HEK293 (cell line): ENCODE measurements at regions not wholly inside any gene's neighbourhood (a gene's known extent, or its start where the extent isn't known, plus 50 kb on each side); places are given as distances from the start of the nearest gene placed in this dataset.

Experiments used
- CTCF ChIA-PET: fragments of 350-600 bp; formaldehyde crosslinking; extraction: SDS; loops from one replicate; lab custom pipeline; 2021; ENCODE audit warnings: antibody characterized with exemption; lab: Yijun Ruan, JAX
- POLR2A ChIA-PET: fragments of 300-600 bp; formaldehyde crosslinking; extraction: SDS; loops from one replicate; lab custom pipeline; 2020; ENCODE audit warnings: antibody characterized with exemption, inconsistent platforms; lab: Yijun Ruan, JAX
- H3K27ac ChIP-seq: fragments of 200-500 bp; sonication (Bioruptor generic); 2 replicates; pipeline ENCODE4 v1.5.1; 2014; ENCODE audit warnings: low read depth, low read length, control low read depth, inconsistent platforms; ENCODE audit errors: extremely low read depth
- H3K36me3 ChIP-seq, 2 experiments: fragments of 200-500 bp in 1 of 2; sonication (Bioruptor generic) in 1 of 2; 1 replicate in 1 of 2; 2 replicates in 1 of 2; pipeline ENCODE4 v1.5.1; 2014 to 2017; ENCODE audit warnings: inconsistent platforms in 2 of 2, low read length in 2 of 2; ENCODE audit not compliant: control insufficient read depth in 2 of 2, insufficient read depth in 1 of 2
- H3K4me1 ChIP-seq: fragments of 200-500 bp; sonication (Bioruptor generic); 2 replicates; pipeline ENCODE4 v1.5.1; 2014; ENCODE audit warnings: mild to moderate bottlenecking, low read length, inconsistent platforms; ENCODE audit not compliant: control insufficient read depth, insufficient read depth
- H3K4me3 ChIP-seq: 2 replicates; pipeline ENCODE4 v1.5.1; 2011; ENCODE audit warnings: low read depth, mild to moderate bottlenecking, control low read depth, low read length, moderate library complexity
- H3K9me3 ChIP-seq: fragments of 200-500 bp; sonication (Bioruptor generic); 2 replicates; pipeline ENCODE4 v1.5.1; 2014; ENCODE audit warnings: low read depth, low read length, inconsistent platforms; ENCODE audit not compliant: control insufficient read depth, insufficient read depth
- GLIS1 ChIP-seq: fragments of 450-650 bp; formaldehyde crosslinking; IDR thresholded peaks from 2 replicates; pipeline ENCODE4 v1.5.1; 2016; ENCODE audit warnings: missing biosample characterization, missing genetic modification characterization
- PRDM2 ChIP-seq: fragments of 450-650 bp; formaldehyde crosslinking; IDR thresholded peaks from 2 replicates; pipeline ENCODE4 v1.5.1; 2016; ENCODE audit warnings: missing biosample characterization, missing genetic modification characterization, borderline replicate concordance
- SCRT1 ChIP-seq: fragments of 450-650 bp; formaldehyde crosslinking; IDR thresholded peaks from 2 replicates; pipeline ENCODE4 v1.5.1; 2016; ENCODE audit warnings: missing biosample characterization, missing genetic modification characterization, borderline replicate concordance
- SP2 ChIP-seq: fragments of 450-650 bp; formaldehyde crosslinking; IDR thresholded peaks from 2 replicates; pipeline ENCODE4 v1.5.1; 2016; ENCODE audit warnings: missing biosample characterization, missing genetic modification characterization
- ZNF169 ChIP-seq: fragments of 450-650 bp; formaldehyde crosslinking; IDR thresholded peaks from 2 replicates; pipeline ENCODE4 v1.5.1; 2016; ENCODE audit warnings: missing biosample characterization, missing genetic modification characterization
- ZNF214 ChIP-seq: fragments of 450-650 bp; formaldehyde crosslinking; IDR thresholded peaks from 2 replicates; pipeline ENCODE4 v1.5.1; 2017; ENCODE audit warnings: missing biosample characterization, mild to moderate bottlenecking, missing genetic modification characterization, borderline replicate concordance
- ZNF221 ChIP-seq: fragments of 450-650 bp; formaldehyde crosslinking; IDR thresholded peaks from 2 replicates; pipeline ENCODE4 v1.5.1; 2017; ENCODE audit warnings: missing biosample characterization, missing genetic modification characterization, borderline replicate concordance
- ZNF391 ChIP-seq: fragments of 450-650 bp; formaldehyde crosslinking; IDR thresholded peaks from 2 replicates; pipeline ENCODE4 v1.5.1; 2016; ENCODE audit warnings: low read depth, missing biosample characterization, missing genetic modification characterization, borderline replicate concordance
- ZNF501 ChIP-seq: fragments of 450-650 bp; formaldehyde crosslinking; IDR thresholded peaks from 2 replicates; pipeline ENCODE4 v1.5.1; 2016; ENCODE audit warnings: missing biosample characterization, missing genetic modification characterization
- ZNF514 ChIP-seq: fragments of 450-650 bp; formaldehyde crosslinking; IDR thresholded peaks from 2 replicates; pipeline ENCODE4 v1.5.1; 2016; ENCODE audit warnings: missing biosample characterization, missing genetic modification characterization
- ZNF621 ChIP-seq: fragments of 450-650 bp; formaldehyde crosslinking; IDR thresholded peaks from 2 replicates; pipeline ENCODE4 v1.5.1; 2017; ENCODE audit warnings: missing biosample characterization, missing genetic modification characterization
- ZNF639 ChIP-seq: fragments of 450-650 bp; formaldehyde crosslinking; IDR thresholded peaks from 2 replicates; pipeline ENCODE4 v1.5.1; 2016; ENCODE audit warnings: missing biosample characterization, missing genetic modification characterization
- ZNF701 ChIP-seq: fragments of 450-650 bp; formaldehyde crosslinking; IDR thresholded peaks from 2 replicates; pipeline ENCODE4 v1.5.1; 2016; ENCODE audit warnings: missing biosample characterization, missing genetic modification characterization
- ZSCAN4 ChIP-seq: fragments of 450-650 bp; formaldehyde crosslinking; IDR thresholded peaks from 2 replicates; pipeline ENCODE4 v1.5.1; 2017; ENCODE audit warnings: missing biosample characterization, missing genetic modification characterization
- TF ChIP-seq, protein P1 (sequence below): sonication (generic); formaldehyde crosslinking; IDR thresholded peaks from 2 replicates; pipeline ENCODE4 v1.8.1; 2022; ENCODE audit warnings: mild to moderate bottlenecking, moderate library complexity, missing genetic modification reagents

DNA sequence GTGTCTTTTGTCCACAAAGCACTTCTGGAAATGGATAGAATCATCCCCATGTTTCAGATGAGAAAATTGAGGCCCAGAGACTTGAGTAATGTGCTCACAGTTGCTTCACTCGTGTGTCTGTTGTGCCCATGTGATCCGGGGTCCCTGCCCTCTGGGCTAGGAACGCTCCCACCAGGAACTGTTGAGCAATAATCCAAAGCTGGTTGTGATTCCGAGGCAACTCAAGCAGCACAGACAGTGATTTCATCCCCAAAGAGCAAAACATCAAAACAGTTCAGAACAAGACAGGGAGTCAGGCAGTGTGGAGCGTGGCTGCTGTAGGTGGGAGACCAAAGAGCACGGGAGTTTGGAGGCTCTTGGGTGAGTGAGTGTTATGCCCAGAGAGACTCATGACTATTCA, 205.0 kb upstream of the ASIC2 start (continued):
- TF ChIP-seq ZSCAN4 (tag by site-specific recombination) = no peak
- no peak for TF ChIP-seq ZNF701 (tag by site-specific recombination)
- no peak for TF ChIP-seq PRDM2 (tag by site-specific recombination)
- no peak for TF ChIP-seq ZNF501 (tag by site-specific recombination)
- no peak for TF ChIP-seq ZNF391 (tag by site-specific recombination)
- TF ChIP-seq SP2 (tag by site-specific recombination) = no peak
- no peak for TF ChIP-seq ZNF214 (tag by site-specific recombination)
- TF ChIP-seq GLIS1 (tag by site-specific recombination) = no peak
- TF ChIP-seq, protein P1, sequence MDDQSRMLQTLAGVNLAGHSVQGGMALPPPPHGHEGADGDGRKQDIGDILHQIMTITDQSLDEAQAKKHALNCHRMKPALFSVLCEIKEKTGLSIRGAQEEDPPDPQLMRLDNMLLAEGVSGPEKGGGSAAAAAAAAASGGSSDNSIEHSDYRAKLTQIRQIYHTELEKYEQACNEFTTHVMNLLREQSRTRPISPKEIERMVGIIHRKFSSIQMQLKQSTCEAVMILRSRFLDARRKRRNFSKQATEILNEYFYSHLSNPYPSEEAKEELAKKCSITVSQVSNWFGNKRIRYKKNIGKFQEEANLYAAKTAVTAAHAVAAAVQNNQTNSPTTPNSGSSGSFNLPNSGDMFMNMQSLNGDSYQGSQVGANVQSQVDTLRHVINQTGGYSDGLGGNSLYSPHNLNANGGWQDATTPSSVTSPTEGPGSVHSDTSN = no peak
- TF ChIP-seq ZNF169 (tag by site-specific recombination) = no peak
- TF ChIP-seq ZNF221 (tag by site-specific recombination) = no peak

GRCh38 chr17:33499040-33499439, 205.9 kb upstream of the ASIC2 start:
- no peaks in the 10 kb centered on the region; the same call in 1 of the 2 replicates for H3K9me3 ChIP-seq
- CTCF ChIA-PET = no interaction called here
- TF ChIP-seq SCRT1 = no peak
- no peak for TF ChIP-seq ZNF639 (tag by site-specific recombination)
- no peak for TF ChIP-seq ZNF621 (tag by site-specific recombination)
- no peak for TF ChIP-seq ZNF221 (tag by site-specific recombination)
- no peak for TF ChIP-seq ZNF514 (tag by site-specific recombination)
- TF ChIP-seq, all 188 proteins: peak for 0
- POLR2A ChIA-PET = no interaction called here
- Histone ChIP-seq H3K27ac (no peak overlapping the region), H3K4me1 (no peaks in the 10 kb centered on the region), H3K36me3 (no peaks in the 10 kb centered on the region), H3K4me3 (no peak overlapping the region)
